ENCODE measurements at regions not wholly inside any gene's neighbourhood (a gene's known extent, or its start where the extent isn't known, plus 50 kb on each side); places are given as distances from the start of the nearest gene placed in this dataset.

- TF ChIP-seq CTCF (IDR thresholded peaks at IDR 0.05 in 4 of 5, conservative IDR thresholded peaks at IDR 0.05 in 1 of 5): no peak
- no peak for TF ChIP-seq POLR2A (IDR thresholded peaks at IDR 0.05)
Measured at GRCh38 chr11:115918576-115918975, 414.4 kb upstream of the CADM1 start.

Measured in gastrocnemius medialis (tissue), 4 donors.